SK-N-SH treated with all-trans-retinoic acid at 6 μM for 48 hours (cell line): ENCODE measurements at regions not wholly inside any gene's neighbourhood (a gene's known extent, or its start where the extent isn't known, plus 50 kb on each side); places are given as distances from the start of the nearest gene placed in this dataset.

Source experiments
- CSDC2 ChIP-seq: fragments of 250-450 bp; sonication (Bioruptor Pico); IDR thresholded peaks from 2 replicates; pipeline ENCODE4 v1.5.0; 2020; ENCODE audit warnings: mild to moderate bottlenecking, moderate library complexity
- GLIS3 ChIP-seq: fragments of 250-450 bp; sonication (Bioruptor Pico); IDR thresholded peaks from 2 replicates; pipeline ENCODE4 v1.5.0; 2020; ENCODE audit warnings: mild to moderate bottlenecking, moderate library complexity
- ISL1 ChIP-seq: fragments of 250-450 bp; sonication (Bioruptor Pico); IDR thresholded peaks from 2 replicates; pipeline ENCODE4 v2.1.2; 2022; ENCODE audit warnings: mild to moderate bottlenecking, moderate library complexity
- PATZ1 ChIP-seq: fragments of 250-450 bp; sonication (Bioruptor Pico); IDR thresholded peaks from 2 replicates; pipeline ENCODE4 v1.8.0; 2020; ENCODE audit warnings: mild to moderate bottlenecking, moderate library complexity, borderline replicate concordance
- RARB ChIP-seq: fragments of 250-450 bp; sonication (Bioruptor Pico); IDR thresholded peaks from 2 replicates; pipeline ENCODE4 v1.8.0; 2021; ENCODE audit warnings: mild to moderate bottlenecking, moderate library complexity
- TOX ChIP-seq: fragments of 250-450 bp; sonication (Bioruptor Pico); IDR thresholded peaks from 2 replicates; pipeline ENCODE4 v1.8.0; 2021; ENCODE audit warnings: mild to moderate bottlenecking, moderate library complexity, borderline replicate concordance
- TSHZ2 ChIP-seq: fragments of 250-450 bp; sonication (Bioruptor Pico); IDR thresholded peaks from 2 replicates; pipeline ENCODE4 v1.5.0; 2020; ENCODE audit warnings: mild to moderate bottlenecking, moderate library complexity
- ZFP3 ChIP-seq: fragments of 250-450 bp; sonication (Bioruptor Pico); IDR thresholded peaks from 2 replicates; pipeline ENCODE4 v1.5.0; 2020; ENCODE audit warnings: mild to moderate bottlenecking, moderate library complexity
- ZFP30 ChIP-seq: fragments of 450-650 bp; formaldehyde crosslinking; IDR thresholded peaks from 2 replicates; pipeline ENCODE4 v1.5.0; 2022; ENCODE audit warnings: mild to moderate bottlenecking, moderate library complexity
- ZNF565 ChIP-seq: fragments of 450-650 bp; formaldehyde crosslinking; conservative IDR thresholded peaks from 2 replicates; pipeline ENCODE4 v1.5.0; 2020; ENCODE audit warnings: low read depth, mild to moderate bottlenecking, moderate library complexity

- TF ChIP-seq ZNF565 (CRISPR knock-in tag), result no peak
- no peak for TF ChIP-seq CSDC2 (CRISPR knock-in tag)
- no peak for TF ChIP-seq TOX (CRISPR knock-in tag)
- no peak for TF ChIP-seq ZFP30 (CRISPR knock-in tag)
- TF ChIP-seq RARB (CRISPR knock-in tag), result no peak
- no peak for TF ChIP-seq PATZ1 (CRISPR knock-in tag)
- no peak for TF ChIP-seq ISL1 (CRISPR knock-in tag)
- TF ChIP-seq ZFP3 (CRISPR knock-in tag), result no peak
- TF ChIP-seq GLIS3, result no peak
- TF ChIP-seq TSHZ2 (CRISPR knock-in tag), result no peak
Observed at GRCh38 chr15:35184646-35185045, 99.6 kb upstream of the NANOGP8 start.
